PC-9 (cell line): ENCODE measurements at regions not wholly inside any gene's neighbourhood (a gene's known extent, or its start where the extent isn't known, plus 50 kb on each side); places are given as distances from the start of the nearest gene placed in this dataset.

Experiments used
- BruUV-seq: library from RNA; stranded (reverse); fragments of 400-500 nt; replicated peaks from 2 replicates; lab custom pipeline; 2021; lab: Mats Ljungman, UMichigan
- CTCF ChIA-PET: fragments of 300-600 bp; sonication (Branson Sonifier 250); formaldehyde crosslinking; loops from one replicate; lab custom pipeline; 2022; ENCODE audit warnings: antibody characterized with exemption; lab: Charles Lee
- POLR2A ChIA-PET: fragments of 300-600 bp; sonication (Branson Sonifier 250); formaldehyde crosslinking; loops from one replicate; lab custom pipeline; 2022; ENCODE audit warnings: antibody characterized with exemption; ENCODE audit not compliant: unreplicated experiment; lab: Charles Lee
- DNase-seq, 2 experiments: peaks; one replicate each; pipeline versions ENCODE4 v3.0.0 to v3.0.0-alpha.2; 2015 to 2022; ENCODE audit warnings: mixed read lengths in 1 of 2
- H2AFZ ChIP-seq: fragments of 200-600 bp; sonication (generic); 2 replicates; pipeline ENCODE4 v1.8.1; 2017; ENCODE audit warnings: antibody characterized with exemption
- H3F3A ChIP-seq: fragments of 200-600 bp; sonication (generic); 2 replicates; pipeline ENCODE4 v1.8.1; 2017; ENCODE audit warnings: antibody characterized with exemption, mild to moderate bottlenecking, low read depth; ENCODE audit not compliant: insufficient read depth
- H3K27ac ChIP-seq: fragments of 200-600 bp; sonication (generic); 2 replicates; pipeline ENCODE4 v1.6.1; 2016; ENCODE audit warnings: mixed run types
- H3K27me3 ChIP-seq: fragments of 200-600 bp; sonication (generic); 2 replicates; pipeline ENCODE4 v1.6.1; 2016; ENCODE audit warnings: low read depth, mixed run types; ENCODE audit not compliant: insufficient read depth
- H3K36me3 ChIP-seq: fragments of 200-600 bp; sonication (generic); 2 replicates; pipeline ENCODE4 v1.6.1; 2016; ENCODE audit warnings: low read depth, mixed run types
- H3K4me1 ChIP-seq: fragments of 200-600 bp; sonication (generic); replicated peaks from 2 replicates; pipeline ENCODE4 v1.6.1; 2016; ENCODE audit warnings: mixed run types; ENCODE audit not compliant: insufficient read depth
- H3K4me2 ChIP-seq: fragments of 200-600 bp; sonication (generic); 2 replicates; pipeline ENCODE4 v1.6.1; 2017; ENCODE audit warnings: mixed run types
- H3K4me3 ChIP-seq: fragments of 200-600 bp; sonication (generic); 2 replicates; pipeline ENCODE4 v1.6.1; 2016; ENCODE audit warnings: mixed run types
- H3K79me2 ChIP-seq: fragments of 200-600 bp; sonication (generic); 2 replicates; pipeline ENCODE4 v1.6.1; 2017; ENCODE audit warnings: low read depth, mixed run types
- H3K9me2 ChIP-seq: fragments of 200-600 bp; sonication (generic); 2 replicates; pipeline ENCODE4 v1.8.1; 2017; ENCODE audit warnings: mild to moderate bottlenecking; ENCODE audit not compliant: insufficient read depth
- H3K9me3 ChIP-seq: fragments of 200-600 bp; sonication (generic); 2 replicates; pipeline ENCODE4 v1.8.1; 2016; ENCODE audit warnings: low read depth; ENCODE audit not compliant: insufficient read depth
- H4K20me1 ChIP-seq: fragments of 200-600 bp; sonication (generic); 2 replicates; pipeline ENCODE4 v1.8.1; 2017; ENCODE audit not compliant: insufficient read depth
- CTCF ChIP-seq: fragments of 200-600 bp; sonication (generic); conservative IDR thresholded peaks from 2 replicates; pipeline ENCODE4 v1.6.1; 2017; ENCODE audit warnings: mixed run types, antibody characterized with exemption, mild to moderate bottlenecking, moderate library complexity
- EZH2 ChIP-seq: fragments of 200-600 bp; sonication (generic); IDR thresholded peaks from 2 replicates; pipeline ENCODE4 v1.8.0; 2017; ENCODE audit warnings: antibody characterized with exemption, low read depth
- intact Hi-C: fragments of 100-400 bp; cut with micrococcal nuclease; formaldehyde crosslinking; loops from one replicate; pipeline ENCODE4 v1.10.0; 2022; ENCODE audit not compliant: unreplicated experiment

- no TSS peak for BruUV-seq
- no peaks in the 10 kb centered on the region for H4K20me1 ChIP-seq
- DNase-seq: no peak
- ChIA-PET POLR2A (no interaction called here), CTCF (no interaction called here)
- H2AFZ ChIP-seq: no peak overlapping the region
- no peaks in the 10 kb centered on the region for H3K36me3 ChIP-seq
- H3K79me2 ChIP-seq: no peaks in the 10 kb centered on the region
- H3K4me3 ChIP-seq: no peak overlapping the region
- 0 out of 2 replicates have a peak, but pooled peaks cover 9% of the 10 kb centered on the region for H3K4me1 ChIP-seq
- intact Hi-C loops: no loop called here
- no peaks in the 10 kb centered on the region for H3K27me3 ChIP-seq
- no peak overlapping the region for H3K27ac ChIP-seq
- TF ChIP-seq EZH2 (no peak), CTCF (no peak)
- H3K9me2 ChIP-seq: no peaks in the 10 kb centered on the region
- H3K9me3 ChIP-seq: peaks cover 9% of the 10 kb centered on the region
- no peak overlapping the region for H3K4me2 ChIP-seq
- no peaks in the 10 kb centered on the region for H3F3A ChIP-seq
Measured at GRCh38 chr2:226514895-226515294, 284.7 kb downstream of the IRS1 start.

GRCh38 chr2:226511311-226511710 lies 288.3 kb downstream of the IRS1 start:
- no peaks in the 10 kb centered on the region for H3K79me2 ChIP-seq
- no TSS peak for BruUV-seq
- intact Hi-C loops: no loop called here

GRCh38 chr2:226508683-226509082 lies 290.9 kb downstream of the IRS1 start:
- no peaks in the 10 kb centered on the region for H3K27me3 ChIP-seq
- no TSS peak for BruUV-seq
- H4K20me1 ChIP-seq: no peaks in the 10 kb centered on the region
- CTCF ChIA-PET: no interaction called here
- H2AFZ ChIP-seq: no peak overlapping the region
- POLR2A ChIA-PET: no interaction called here
- no peaks in the 10 kb centered on the region for H3K9me2 ChIP-seq
- intact Hi-C loops: no loop called here
- no peak for TF ChIP-seq EZH2
- no peak for TF ChIP-seq CTCF
- no peak overlapping the region for H3K27ac ChIP-seq
- H3K4me2 ChIP-seq: no peak overlapping the region
- H3K79me2 ChIP-seq: no peaks in the 10 kb centered on the region
- no peaks in the 10 kb centered on the region for H3F3A ChIP-seq
- no peaks in the 10 kb centered on the region for H3K4me1 ChIP-seq
- no peak overlapping the region for H3K4me3 ChIP-seq
- DNase-seq: no peak
- H3K36me3 ChIP-seq: no peaks in the 10 kb centered on the region
- H3K9me3 ChIP-seq: no peaks in the 10 kb centered on the region; the same call in 1 of the 2 replicates

More at GRCh38 chr2:226511311-226511710, 288.3 kb downstream of the IRS1 start:
- 0 out of 2 replicates have a peak, but pooled peaks cover 9% of the 10 kb centered on the region for H3K4me1 ChIP-seq
- no peaks in the 10 kb centered on the region for H3F3A ChIP-seq
- no peaks in the 10 kb centered on the region for H3K9me3 ChIP-seq
- H3K27ac ChIP-seq: no peak overlapping the region
- H4K20me1 ChIP-seq: no peaks in the 10 kb centered on the region
- H3K27me3 ChIP-seq: no peaks in the 10 kb centered on the region
- ChIA-PET POLR2A (interaction anchor here (0.8 kb wide), 1 partner anchor 1735 kb away, joined by 3 read pairs; no protein-coding TSS in a partner anchor), CTCF (no interaction called here)
- no peak for DNase-seq
- no peak overlapping the region for H3K4me3 ChIP-seq
- H3K4me2 ChIP-seq: no peak overlapping the region
- H2AFZ ChIP-seq: no peak overlapping the region
- no peak for TF ChIP-seq EZH2
- TF ChIP-seq CTCF: no peak
- H3K9me2 ChIP-seq: no peaks in the 10 kb centered on the region
- no peaks in the 10 kb centered on the region for H3K36me3 ChIP-seq
